HEK293 (cell line): ENCODE measurements at regions not wholly inside any gene's neighbourhood (a gene's known extent, or its start where the extent isn't known, plus 50 kb on each side); places are given as distances from the start of the nearest gene placed in this dataset.

Experiments
- CTCF ChIA-PET: fragments of 350-600 bp; formaldehyde crosslinking; extraction: SDS; loops from one replicate; lab custom pipeline; 2021; ENCODE audit warnings: antibody characterized with exemption; lab: Yijun Ruan, JAX
- POLR2A ChIA-PET: fragments of 300-600 bp; formaldehyde crosslinking; extraction: SDS; loops from one replicate; lab custom pipeline; 2020; ENCODE audit warnings: antibody characterized with exemption, inconsistent platforms; lab: Yijun Ruan, JAX
- H3K27ac ChIP-seq: fragments of 200-500 bp; sonication (Bioruptor generic); 2 replicates; pipeline ENCODE4 v1.5.1; 2014; ENCODE audit warnings: low read depth, low read length, control low read depth, inconsistent platforms; ENCODE audit errors: extremely low read depth
- H3K36me3 ChIP-seq, 2 experiments: fragments of 200-500 bp in 1 of 2; sonication (Bioruptor generic) in 1 of 2; 1 replicate in 1 of 2; 2 replicates in 1 of 2; pipeline ENCODE4 v1.5.1; 2014 to 2017; ENCODE audit warnings: inconsistent platforms in 2 of 2, low read length in 2 of 2; ENCODE audit not compliant: control insufficient read depth in 2 of 2, insufficient read depth in 1 of 2
- H3K4me1 ChIP-seq: fragments of 200-500 bp; sonication (Bioruptor generic); 2 replicates; pipeline ENCODE4 v1.5.1; 2014; ENCODE audit warnings: mild to moderate bottlenecking, low read length, inconsistent platforms; ENCODE audit not compliant: control insufficient read depth, insufficient read depth
- H3K4me3 ChIP-seq: 2 replicates; pipeline ENCODE4 v1.5.1; 2011; ENCODE audit warnings: low read depth, mild to moderate bottlenecking, control low read depth, low read length, moderate library complexity
- H3K9me3 ChIP-seq: fragments of 200-500 bp; sonication (Bioruptor generic); 2 replicates; pipeline ENCODE4 v1.5.1; 2014; ENCODE audit warnings: low read depth, low read length, inconsistent platforms; ENCODE audit not compliant: control insufficient read depth, insufficient read depth
- PRDM1 ChIP-seq: fragments of 450-650 bp; formaldehyde crosslinking; IDR thresholded peaks from 2 replicates; pipeline ENCODE4; 2016; ENCODE audit warnings: missing biosample characterization, missing genetic modification characterization
- TCF7L2 ChIP-seq: IDR thresholded peaks from 2 replicates; pipeline ENCODE4 v1.6.1; 2011; ENCODE audit warnings: low read depth, mild to moderate bottlenecking, inconsistent platforms, low read length, moderate library complexity, borderline replicate concordance
- ZBTB17 ChIP-seq: fragments of 450-650 bp; formaldehyde crosslinking; IDR thresholded peaks from 2 replicates; pipeline ENCODE4 v1.5.1; 2016; ENCODE audit warnings: missing biosample characterization, missing genetic modification characterization
- ZIC2 ChIP-seq: fragments of 450-650 bp; formaldehyde crosslinking; IDR thresholded peaks from 2 replicates; pipeline ENCODE4 v1.5.1; 2016; ENCODE audit warnings: missing biosample characterization, missing genetic modification characterization
- ZNF10 ChIP-seq: fragments of 450-650 bp; formaldehyde crosslinking; IDR thresholded peaks from 2 replicates; pipeline ENCODE4 v1.5.1; 2017; ENCODE audit warnings: missing biosample characterization, missing genetic modification characterization
- ZNF132 ChIP-seq: fragments of 450-650 bp; formaldehyde crosslinking; IDR thresholded peaks from 2 replicates; pipeline ENCODE4 v1.5.1; 2017; ENCODE audit warnings: missing biosample characterization, missing genetic modification characterization, borderline replicate concordance
- ZNF146 ChIP-seq: fragments of 450-650 bp; formaldehyde crosslinking; IDR thresholded peaks from 2 replicates; pipeline ENCODE4 v1.5.1; 2016; ENCODE audit warnings: missing biosample characterization, missing genetic modification characterization
- ZNF175 ChIP-seq: fragments of 450-650 bp; formaldehyde crosslinking; IDR thresholded peaks from 2 replicates; pipeline ENCODE4 v1.5.1; 2016; ENCODE audit warnings: missing biosample characterization, missing genetic modification characterization
- ZNF791 ChIP-seq: fragments of 450-650 bp; formaldehyde crosslinking; IDR thresholded peaks from 2 replicates; pipeline ENCODE4 v1.5.1; 2016; ENCODE audit warnings: missing biosample characterization, missing genetic modification characterization
- ZNF830 ChIP-seq: fragments of 450-650 bp; IDR thresholded peaks from 2 replicates; pipeline ENCODE4 v1.5.0; 2018; ENCODE audit warnings: missing biosample characterization, missing genetic modification characterization, low read depth, mild to moderate bottlenecking, moderate library complexity
- ZNF843 ChIP-seq: fragments of 450-650 bp; formaldehyde crosslinking; IDR thresholded peaks from 2 replicates; pipeline ENCODE4 v1.5.1; 2016; ENCODE audit warnings: missing biosample characterization, missing genetic modification characterization
- TF ChIP-seq, protein P1 (sequence below): fragments of 450-650 bp; formaldehyde crosslinking; IDR thresholded peaks from 2 replicates; pipeline ENCODE4 v1.5.1; 2016; ENCODE audit warnings: missing biosample characterization, missing genetic modification characterization
- TF ChIP-seq, protein P2 (sequence below): fragments of 450-650 bp; formaldehyde crosslinking; IDR thresholded peaks from 2 replicates; pipeline ENCODE4 v1.5.1; 2017; ENCODE audit warnings: missing biosample characterization, mild to moderate bottlenecking, missing genetic modification characterization, moderate library complexity
- TF ChIP-seq, protein P3 (sequence below): fragments of 450-650 bp; formaldehyde crosslinking; IDR thresholded peaks from 2 replicates; pipeline ENCODE4 v1.5.1; 2016; ENCODE audit warnings: missing biosample characterization, missing genetic modification characterization
- TF ChIP-seq, protein P4 (sequence below): fragments of 450-650 bp; formaldehyde crosslinking; IDR thresholded peaks from 2 replicates; pipeline ENCODE4 v1.5.1; 2016; ENCODE audit warnings: missing biosample characterization, missing genetic modification characterization
- TF ChIP-seq, protein P5 (sequence below): fragments of 450-650 bp; formaldehyde crosslinking; IDR thresholded peaks from 2 replicates; pipeline ENCODE4 v1.5.1; 2017; ENCODE audit warnings: missing biosample characterization, missing genetic modification characterization
- TF ChIP-seq, protein P6 (sequence below): fragments of 450-650 bp; formaldehyde crosslinking; IDR thresholded peaks from 2 replicates; pipeline ENCODE4 v1.5.0; 2017; ENCODE audit warnings: missing biosample characterization, missing genetic modification characterization, borderline replicate concordance

DNA sequence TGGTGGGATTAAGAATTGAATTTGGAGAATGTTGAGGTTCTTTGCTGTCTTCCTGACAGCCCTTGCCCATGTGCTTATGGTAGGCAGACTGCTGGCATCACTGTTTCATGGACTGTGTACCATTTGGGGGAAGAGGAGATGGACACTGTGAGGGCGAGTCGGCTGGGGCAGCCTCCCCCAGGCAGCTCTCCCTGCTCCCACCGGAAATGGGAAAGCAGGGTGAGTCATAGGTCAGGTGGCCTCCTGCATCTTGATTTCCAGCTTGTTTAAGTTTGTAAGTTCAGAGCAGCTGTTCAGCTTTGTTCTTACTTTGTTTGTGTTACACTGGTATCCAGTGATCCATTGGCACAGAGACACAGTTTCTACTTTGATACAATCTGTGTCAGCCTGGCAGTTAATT lies 87.2 kb upstream of the CNIH3 start (continued):
- TF ChIP-seq, protein P1, sequence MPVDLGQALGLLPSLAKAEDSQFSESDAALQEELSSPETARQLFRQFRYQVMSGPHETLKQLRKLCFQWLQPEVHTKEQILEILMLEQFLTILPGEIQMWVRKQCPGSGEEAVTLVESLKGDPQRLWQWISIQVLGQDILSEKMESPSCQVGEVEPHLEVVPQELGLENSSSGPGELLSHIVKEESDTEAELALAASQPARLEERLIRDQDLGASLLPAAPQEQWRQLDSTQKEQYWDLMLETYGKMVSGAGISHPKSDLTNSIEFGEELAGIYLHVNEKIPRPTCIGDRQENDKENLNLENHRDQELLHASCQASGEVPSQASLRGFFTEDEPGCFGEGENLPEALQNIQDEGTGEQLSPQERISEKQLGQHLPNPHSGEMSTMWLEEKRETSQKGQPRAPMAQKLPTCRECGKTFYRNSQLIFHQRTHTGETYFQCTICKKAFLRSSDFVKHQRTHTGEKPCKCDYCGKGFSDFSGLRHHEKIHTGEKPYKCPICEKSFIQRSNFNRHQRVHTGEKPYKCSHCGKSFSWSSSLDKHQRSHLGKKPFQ (tag by site-specific recombination), result peak; percentile 78; the same call in 1 of the 2 replicates
- TF ChIP-seq ZNF843, result no peak
- TF ChIP-seq ZNF10 (tag by site-specific recombination), result peak; percentile 35; the same call in 1 of the 2 replicates
- peak; percentile 83 for TF ChIP-seq PRDM1 (tag by site-specific recombination)
- 0 out of 2 replicates have a peak, but pooled peaks have one; percentile 30 for TF ChIP-seq ZBTB17 (tag by site-specific recombination)

DNA sequence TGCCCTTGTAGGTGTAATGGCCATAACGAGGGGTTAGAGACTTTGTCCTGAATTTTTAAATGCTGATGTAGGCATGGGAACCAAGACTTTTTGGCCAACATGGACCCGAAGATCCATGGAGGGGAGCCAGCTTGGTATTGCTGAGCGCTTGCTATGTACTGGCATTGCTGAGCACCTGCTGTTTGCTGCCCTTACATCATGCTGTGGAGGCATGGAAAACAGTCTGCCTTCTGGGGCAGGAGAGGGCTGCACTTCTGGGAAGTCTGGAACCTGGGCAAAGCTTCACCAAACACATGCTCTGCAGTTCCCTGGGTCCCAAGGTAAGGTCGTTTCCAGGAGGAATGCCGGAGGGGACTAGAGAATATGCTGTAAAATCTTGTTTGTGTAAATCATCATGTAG lies 86.3 kb upstream of the CNIH3 start:
- CTCF ChIA-PET, result interaction anchor here (0.6 to 2.3 kb wide), 5 partner anchors 16 to 1898 kb away, joined by 3 to 21 read pairs (median 5); partner anchors contain the start of gene CNIH3
- POLR2A ChIA-PET, result interaction anchor here (1.2 kb wide), 1 partner anchor 13 kb away, joined by 5 read pairs; no protein-coding TSS in a partner anchor
- no peak overlapping the region for H3K4me3 ChIP-seq

DNA sequence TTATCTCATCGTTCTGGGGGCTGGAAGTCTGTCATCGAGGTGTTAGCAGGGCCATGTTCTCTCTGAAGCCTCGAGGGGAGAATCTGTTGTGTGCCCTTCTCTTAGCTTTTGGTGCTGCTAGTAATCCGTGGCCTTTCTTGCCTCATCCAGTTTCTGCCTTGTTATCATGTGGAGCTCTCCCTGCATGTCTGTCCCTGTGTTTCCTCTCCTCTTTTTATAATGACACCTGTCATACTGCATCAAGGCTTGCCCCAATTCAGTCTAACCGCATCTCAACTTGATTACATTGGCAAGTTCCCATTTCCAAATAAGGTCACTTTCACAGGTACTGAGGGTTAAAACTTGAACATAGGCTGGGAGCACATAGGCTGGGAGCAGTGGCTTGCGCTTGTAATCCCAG lies 82.6 kb upstream of the CNIH3 start:
- Histone ChIP-seq H3K9me3 (no peaks in the 10 kb centered on the region), H3K27ac (no peak overlapping the region), H3K4me1 (no peaks in the 10 kb centered on the region), H3K4me3 (no peak overlapping the region), H3K36me3 (no peaks in the 10 kb centered on the region)
- POLR2A ChIA-PET, result no interaction called here
- no peak for TF ChIP-seq ZNF830 (tag by site-specific recombination)
- TF ChIP-seq, protein P2, sequence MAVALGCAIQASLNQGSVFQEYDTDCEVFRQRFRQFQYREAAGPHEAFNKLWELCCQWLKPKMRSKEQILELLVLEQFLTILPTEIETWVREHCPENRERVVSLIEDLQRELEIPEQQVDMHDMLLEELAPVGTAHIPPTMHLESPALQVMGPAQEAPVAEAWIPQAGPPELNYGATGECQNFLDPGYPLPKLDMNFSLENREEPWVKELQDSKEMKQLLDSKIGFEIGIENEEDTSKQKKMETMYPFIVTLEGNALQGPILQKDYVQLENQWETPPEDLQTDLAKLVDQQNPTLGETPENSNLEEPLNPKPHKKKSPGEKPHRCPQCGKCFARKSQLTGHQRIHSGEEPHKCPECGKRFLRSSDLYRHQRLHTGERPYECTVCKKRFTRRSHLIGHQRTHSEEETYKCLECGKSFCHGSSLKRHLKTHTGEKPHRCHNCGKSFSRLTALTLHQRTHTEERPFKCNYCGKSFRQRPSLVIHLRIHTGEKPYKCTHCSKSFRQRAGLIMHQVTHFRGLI (tag by site-specific recombination), result no peak
- TF ChIP-seq, protein P3, sequence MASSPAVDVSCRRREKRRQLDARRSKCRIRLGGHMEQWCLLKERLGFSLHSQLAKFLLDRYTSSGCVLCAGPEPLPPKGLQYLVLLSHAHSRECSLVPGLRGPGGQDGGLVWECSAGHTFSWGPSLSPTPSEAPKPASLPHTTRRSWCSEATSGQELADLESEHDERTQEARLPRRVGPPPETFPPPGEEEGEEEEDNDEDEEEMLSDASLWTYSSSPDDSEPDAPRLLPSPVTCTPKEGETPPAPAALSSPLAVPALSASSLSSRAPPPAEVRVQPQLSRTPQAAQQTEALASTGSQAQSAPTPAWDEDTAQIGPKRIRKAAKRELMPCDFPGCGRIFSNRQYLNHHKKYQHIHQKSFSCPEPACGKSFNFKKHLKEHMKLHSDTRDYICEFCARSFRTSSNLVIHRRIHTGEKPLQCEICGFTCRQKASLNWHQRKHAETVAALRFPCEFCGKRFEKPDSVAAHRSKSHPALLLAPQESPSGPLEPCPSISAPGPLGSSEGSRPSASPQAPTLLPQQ (tag by site-specific recombination), result peak; percentile 18; the same call in 1 of the 2 replicates
- CTCF ChIA-PET, result interaction anchor here (0.7 to 1.7 kb wide), 2 partner anchors 20 to 424 kb away, joined by 3 to 7 read pairs; no protein-coding TSS in a partner anchor

More for the DNA sequence above, 86.3 kb upstream of the CNIH3 start:
- Histone ChIP-seq H3K4me1 (no peaks in the 10 kb centered on the region), H3K9me3 (no peaks in the 10 kb centered on the region), H3K27ac (no peak overlapping the region), H3K36me3 (no peaks in the 10 kb centered on the region)
- peak; percentile 22; the same call in 1 of the 2 replicates for TF ChIP-seq ZIC2 (tag by site-specific recombination)
- TF ChIP-seq, protein P4, sequence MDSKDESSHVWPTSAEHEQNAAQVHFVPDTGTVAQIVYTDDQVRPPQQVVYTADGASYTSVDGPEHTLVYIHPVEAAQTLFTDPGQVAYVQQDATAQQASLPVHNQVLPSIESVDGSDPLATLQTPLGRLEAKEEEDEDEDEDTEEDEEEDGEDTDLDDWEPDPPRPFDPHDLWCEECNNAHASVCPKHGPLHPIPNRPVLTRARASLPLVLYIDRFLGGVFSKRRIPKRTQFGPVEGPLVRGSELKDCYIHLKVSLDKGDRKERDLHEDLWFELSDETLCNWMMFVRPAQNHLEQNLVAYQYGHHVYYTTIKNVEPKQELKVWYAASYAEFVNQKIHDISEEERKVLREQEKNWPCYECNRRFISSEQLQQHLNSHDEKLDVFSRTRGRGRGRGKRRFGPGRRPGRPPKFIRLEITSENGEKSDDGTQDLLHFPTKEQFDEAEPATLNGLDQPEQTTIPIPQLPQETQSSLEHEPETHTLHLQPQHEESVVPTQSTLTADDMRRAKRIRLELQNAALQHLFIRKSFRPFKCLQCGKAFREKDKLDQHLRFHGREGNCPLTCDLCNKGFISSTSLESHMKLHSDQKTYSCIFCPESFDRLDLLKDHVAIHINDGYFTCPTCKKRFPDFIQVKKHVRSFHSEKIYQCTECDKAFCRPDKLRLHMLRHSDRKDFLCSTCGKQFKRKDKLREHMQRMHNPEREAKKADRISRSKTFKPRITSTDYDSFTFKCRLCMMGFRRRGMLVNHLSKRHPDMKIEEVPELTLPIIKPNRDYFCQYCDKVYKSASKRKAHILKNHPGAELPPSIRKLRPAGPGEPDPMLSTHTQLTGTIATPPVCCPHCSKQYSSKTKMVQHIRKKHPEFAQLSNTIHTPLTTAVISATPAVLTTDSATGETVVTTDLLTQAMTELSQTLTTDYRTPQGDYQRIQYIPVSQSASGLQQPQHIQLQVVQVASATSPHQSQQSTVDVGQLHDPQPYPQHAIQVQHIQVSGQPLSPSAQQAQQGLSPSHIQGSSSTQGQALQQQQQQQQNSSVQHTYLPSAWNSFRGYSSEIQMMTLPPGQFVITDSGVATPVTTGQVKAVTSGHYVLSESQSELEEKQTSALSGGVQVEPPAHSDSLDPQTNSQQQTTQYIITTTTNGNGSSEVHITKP (tag by site-specific recombination), result no peak

DNA sequence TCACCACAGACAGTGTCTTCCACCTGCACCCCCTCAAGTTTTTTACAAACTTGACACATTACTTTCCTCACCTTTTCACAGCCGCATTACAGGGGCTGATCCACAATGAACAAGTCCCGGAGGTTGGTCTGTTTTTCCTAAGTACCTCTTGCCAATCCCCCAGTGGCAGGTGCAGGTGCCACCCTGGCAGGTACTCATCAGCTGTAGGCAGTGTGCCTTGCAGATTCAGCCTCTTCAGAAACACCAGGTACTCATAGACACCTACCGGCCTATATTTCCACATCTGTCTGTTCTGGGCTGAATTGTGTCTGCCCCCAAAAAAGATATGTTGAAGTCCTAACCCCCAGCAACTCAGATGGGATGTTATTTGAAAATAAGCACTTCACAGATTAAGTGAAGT lies 81.4 kb upstream of the CNIH3 start:
- Histone ChIP-seq H3K27ac (no peak overlapping the region), H3K36me3 (no peaks in the 10 kb centered on the region), H3K9me3 (no peaks in the 10 kb centered on the region), H3K4me1 (no peaks in the 10 kb centered on the region), H3K4me3 (no peak overlapping the region)
- CTCF ChIA-PET, result interaction anchor here (0.6 to 1.2 kb wide), 3 partner anchors 13 to 388 kb away, joined by 3 read pairs; no protein-coding TSS in a partner anchor
- POLR2A ChIA-PET, result no interaction called here
- TF ChIP-seq ZNF175 (tag by site-specific recombination), result no peak
- no peak for TF ChIP-seq ZNF791 (tag by site-specific recombination)
- no peak for TF ChIP-seq TCF7L2
- no peak for TF ChIP-seq ZNF146 (tag by site-specific recombination)
- TF ChIP-seq, protein P5, sequence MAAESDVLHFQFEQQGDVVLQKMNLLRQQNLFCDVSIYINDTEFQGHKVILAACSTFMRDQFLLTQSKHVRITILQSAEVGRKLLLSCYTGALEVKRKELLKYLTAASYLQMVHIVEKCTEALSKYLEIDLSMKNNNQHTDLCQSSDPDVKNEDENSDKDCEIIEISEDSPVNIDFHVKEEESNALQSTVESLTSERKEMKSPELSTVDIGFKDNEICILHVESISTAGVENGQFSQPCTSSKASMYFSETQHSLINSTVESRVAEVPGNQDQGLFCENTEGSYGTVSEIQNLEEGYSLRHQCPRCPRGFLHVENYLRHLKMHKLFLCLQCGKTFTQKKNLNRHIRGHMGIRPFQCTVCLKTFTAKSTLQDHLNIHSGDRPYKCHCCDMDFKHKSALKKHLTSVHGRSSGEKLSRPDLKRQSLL, result no peak
- TF ChIP-seq, protein P6, sequence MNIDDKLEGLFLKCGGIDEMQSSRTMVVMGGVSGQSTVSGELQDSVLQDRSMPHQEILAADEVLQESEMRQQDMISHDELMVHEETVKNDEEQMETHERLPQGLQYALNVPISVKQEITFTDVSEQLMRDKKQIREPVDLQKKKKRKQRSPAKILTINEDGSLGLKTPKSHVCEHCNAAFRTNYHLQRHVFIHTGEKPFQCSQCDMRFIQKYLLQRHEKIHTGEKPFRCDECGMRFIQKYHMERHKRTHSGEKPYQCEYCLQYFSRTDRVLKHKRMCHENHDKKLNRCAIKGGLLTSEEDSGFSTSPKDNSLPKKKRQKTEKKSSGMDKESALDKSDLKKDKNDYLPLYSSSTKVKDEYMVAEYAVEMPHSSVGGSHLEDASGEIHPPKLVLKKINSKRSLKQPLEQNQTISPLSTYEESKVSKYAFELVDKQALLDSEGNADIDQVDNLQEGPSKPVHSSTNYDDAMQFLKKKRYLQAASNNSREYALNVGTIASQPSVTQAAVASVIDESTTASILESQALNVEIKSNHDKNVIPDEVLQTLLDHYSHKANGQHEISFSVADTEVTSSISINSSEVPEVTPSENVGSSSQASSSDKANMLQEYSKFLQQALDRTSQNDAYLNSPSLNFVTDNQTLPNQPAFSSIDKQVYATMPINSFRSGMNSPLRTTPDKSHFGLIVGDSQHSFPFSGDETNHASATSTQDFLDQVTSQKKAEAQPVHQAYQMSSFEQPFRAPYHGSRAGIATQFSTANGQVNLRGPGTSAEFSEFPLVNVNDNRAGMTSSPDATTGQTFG (tag by site-specific recombination), result no peak
- TF ChIP-seq ZNF132, result no peak
